DOHH2 (cell line): ENCODE measurements at regions not wholly inside any gene's neighbourhood (a gene's known extent, or its start where the extent isn't known, plus 50 kb on each side); places are given as distances from the start of the nearest gene placed in this dataset.

Experiments
- H3F3A ChIP-seq: fragments of 200-600 bp; sonication (generic), shearing (Covaris generic); 2 replicates; pipeline ENCODE4 v1.6.0; 2016; ENCODE audit warnings: antibody characterized with exemption, mild to moderate bottlenecking; ENCODE audit not compliant: control insufficient read depth, insufficient read depth
- H3K27ac ChIP-seq: fragments of 200-600 bp; sonication (generic); 2 replicates; pipeline ENCODE4 v1.5.1; 2014; ENCODE audit warnings: low read depth, mild to moderate bottlenecking, low read length, moderate library complexity
- H3K27me3 ChIP-seq: fragments of 200-600 bp; sonication (generic); 2 replicates; pipeline ENCODE4 v1.6.1; 2014; ENCODE audit warnings: mild to moderate bottlenecking, low read length, mixed read lengths; ENCODE audit not compliant: control insufficient read depth
- H3K36me3 ChIP-seq: fragments of 200-600 bp; sonication (generic); 2 replicates; pipeline ENCODE4 v1.6.1; 2014; ENCODE audit warnings: mild to moderate bottlenecking, low read length, moderate library complexity, mixed read lengths; ENCODE audit not compliant: control insufficient read depth
- H3K4me1 ChIP-seq: fragments of 200-600 bp; sonication (generic); 2 replicates; pipeline ENCODE4 v1.6.1; 2014; ENCODE audit warnings: mild to moderate bottlenecking, low read length, mixed read lengths; ENCODE audit not compliant: control insufficient read depth
- H3K4me2 ChIP-seq: fragments of 200-600 bp; sonication (generic); 2 replicates; pipeline ENCODE4 v1.6.0; 2014; ENCODE audit warnings: mild to moderate bottlenecking, low read length, moderate library complexity
- H3K4me3 ChIP-seq: fragments of 200-600 bp; sonication (generic); 2 replicates; pipeline ENCODE4 v1.5.1; 2014; ENCODE audit warnings: mild to moderate bottlenecking, low read length, mixed read lengths
- H3K79me2 ChIP-seq: fragments of 200-600 bp; sonication (generic); 2 replicates; pipeline ENCODE4 v1.6.1; 2014; ENCODE audit warnings: mild to moderate bottlenecking, low read length, mixed read lengths; ENCODE audit not compliant: control insufficient read depth
- H3K9me2 ChIP-seq: fragments of 200-600 bp; sonication (generic); replicated peaks from 2 replicates; pipeline ENCODE4 v1.6.1; 2014; ENCODE audit warnings: mild to moderate bottlenecking, low read length, mixed read lengths; ENCODE audit not compliant: control insufficient read depth
- H3K9me3 ChIP-seq: fragments of 200-600 bp; sonication (generic); 2 replicates; pipeline ENCODE4 v1.6.1; 2014; ENCODE audit warnings: antibody characterized with exemption, low read length, mixed read lengths; ENCODE audit not compliant: control insufficient read depth, insufficient read depth
- H4K20me1 ChIP-seq: fragments of 200-600 bp; sonication (generic); 2 replicates; pipeline ENCODE4 v1.6.0; 2014; ENCODE audit warnings: low read depth, mild to moderate bottlenecking, antibody characterized with exemption, low read length, moderate library complexity; ENCODE audit not compliant: control insufficient read depth, insufficient read depth
- CTCF ChIP-seq: fragments of 200-600 bp; sonication (generic); IDR thresholded peaks from one replicate; pipeline ENCODE4 v1.5.1; 2014; ENCODE audit warnings: antibody characterized with exemption, mild to moderate bottlenecking, low read depth, low read length; ENCODE audit not compliant: poor library complexity, severe bottlenecking
- EZH2phosphoT487 ChIP-seq: fragments of 200-600 bp; sonication (generic); IDR thresholded peaks from 2 replicates; pipeline ENCODE4 v1.6.1; 2017; ENCODE audit warnings: borderline replicate concordance, mild to moderate bottlenecking, antibody characterized with exemption, low read length, moderate library complexity, mixed read lengths

GRCh38 chr2:146465460-146465859 lies 1379.4 kb upstream of the ACVR2A start:
- TF ChIP-seq EZH2phosphoT487 (no peak), CTCF (no peak)
- Histone ChIP-seq H3K9me2 (no peaks in the 10 kb centered on the region), H3K4me2 (no peak overlapping the region)

GRCh38 chr2:146461068-146461467 lies 1383.8 kb upstream of the ACVR2A start:
- Histone ChIP-seq H3K27ac (no peak overlapping the region), H3K27me3 (no peaks in the 10 kb centered on the region), H3K9me2 (no peaks in the 10 kb centered on the region), H3K4me1 (peaks cover 9% of the 10 kb centered on the region), H3K79me2 (no peaks in the 10 kb centered on the region), H3F3A (no peaks in the 10 kb centered on the region), H3K36me3 (no peaks in the 10 kb centered on the region), H3K9me3 (peaks cover 30% of the 10 kb centered on the region), H3K4me3 (no peak overlapping the region), H4K20me1 (no peaks in the 10 kb centered on the region), H3K4me2 (no peak overlapping the region)
- TF ChIP-seq EZH2phosphoT487 (no peak), CTCF (no peak)

More at GRCh38 chr2:146465460-146465859, 1379.4 kb upstream of the ACVR2A start:
- no peaks in the 10 kb centered on the region for H3F3A ChIP-seq
- no peaks in the 10 kb centered on the region for H3K27me3 ChIP-seq
- H3K9me3 ChIP-seq = peaks cover 11% of the 10 kb centered on the region; the same call in 1 of the 2 replicates
- H3K4me3 ChIP-seq = no peak overlapping the region
- peaks cover 9% of the 10 kb centered on the region for H3K4me1 ChIP-seq
- H4K20me1 ChIP-seq = no peaks in the 10 kb centered on the region
- no peaks in the 10 kb centered on the region for H3K79me2 ChIP-seq
- no peaks in the 10 kb centered on the region for H3K36me3 ChIP-seq
- H3K27ac ChIP-seq = no peak overlapping the region

- peaks cover 9% of the 10 kb centered on the region for H3K4me1 ChIP-seq
- no peak for TF ChIP-seq CTCF
- no peak for TF ChIP-seq EZH2phosphoT487
- H3K9me3 ChIP-seq = peaks cover 21% of the 10 kb centered on the region
- H3K4me2 ChIP-seq = no peak overlapping the region
- H3K4me3 ChIP-seq = no peak overlapping the region
- no peaks in the 10 kb centered on the region for H3K36me3 ChIP-seq
- no peak overlapping the region for H3K27ac ChIP-seq
- no peaks in the 10 kb centered on the region for H3K79me2 ChIP-seq
- no peaks in the 10 kb centered on the region for H4K20me1 ChIP-seq
- no peaks in the 10 kb centered on the region for H3F3A ChIP-seq
- no peaks in the 10 kb centered on the region for H3K9me2 ChIP-seq
- no peaks in the 10 kb centered on the region for H3K27me3 ChIP-seq
Measured at GRCh38 chr2:146458585-146458984, 1386.2 kb upstream of the ACVR2A start.
